NCI-H460 (cell line): ENCODE measurements at regions not wholly inside any gene's neighbourhood (a gene's known extent, or its start where the extent isn't known, plus 50 kb on each side); places are given as distances from the start of the nearest gene placed in this dataset.

Experiments used
- DNase-seq: peaks from one replicate; pipeline ENCODE4 v3.0.0-alpha.2; 2016; ENCODE audit warnings: low read depth; ENCODE audit errors: extremely low read depth

GRCh38 chr6:114523508-114523907 lies 180.7 kb upstream of the HS3ST5 start:
- no peak for DNase-seq

GRCh38 chr6:114521926-114522325 lies 179.1 kb upstream of the HS3ST5 start:
- no peak for DNase-seq

- no peak for DNase-seq
These were observed 178.2 kb upstream of the HS3ST5 start for GRCh38 chr6:114520976-114521375.

- DNase-seq = no peak
These were observed 171.3 kb upstream of the HS3ST5 start for GRCh38 chr6:114514170-114514569.

- DNase-seq = no peak
These were observed 128.6 kb upstream of the HS3ST5 start for GRCh38 chr6:114471450-114471849.

GRCh38 chr6:114467931-114468330 lies 125.1 kb upstream of the HS3ST5 start:
- DNase-seq = no peak

GRCh38 chr6:114465511-114465910 lies 122.7 kb upstream of the HS3ST5 start:
- DNase-seq = no peak

GRCh38 chr6:114453737-114454276 lies 111.0 kb upstream of the HS3ST5 start:
- DNase-seq = no peak

- no peak for DNase-seq
These were observed 110.1 kb upstream of the HS3ST5 start for GRCh38 chr6:114452785-114453401.

GRCh38 chr6:114450631-114451030 lies 107.8 kb upstream of the HS3ST5 start:
- DNase-seq = no peak

GRCh38 chr6:114449659-114450058 lies 106.8 kb upstream of the HS3ST5 start:
- no peak for DNase-seq

GRCh38 chr6:114446342-114446741 lies 103.5 kb upstream of the HS3ST5 start:
- DNase-seq = no peak

GRCh38 chr6:114445846-114446245 lies 103.0 kb upstream of the HS3ST5 start:
- DNase-seq = no peak

- no peak for DNase-seq
These were observed 96.6 kb upstream of the HS3ST5 start for GRCh38 chr6:114439411-114439810.

- no peak for DNase-seq
These were observed 94.4 kb upstream of the HS3ST5 start for GRCh38 chr6:114437235-114437634.

- DNase-seq = no peak
These were observed 93.9 kb upstream of the HS3ST5 start for GRCh38 chr6:114436691-114437090.

- DNase-seq = no peak
These were observed 93.2 kb upstream of the HS3ST5 start for GRCh38 chr6:114435985-114436384.

- DNase-seq = no peak
These were observed 89.6 kb upstream of the HS3ST5 start for GRCh38 chr6:114432400-114432799.

- no peak for DNase-seq
These were observed 88.8 kb upstream of the HS3ST5 start for GRCh38 chr6:114431641-114432040.

GRCh38 chr6:114430534-114431124 lies 87.8 kb upstream of the HS3ST5 start:
- no peak for DNase-seq

- DNase-seq = no peak
These were observed 85.5 kb upstream of the HS3ST5 start for GRCh38 chr6:114428341-114428740.

GRCh38 chr6:114421199-114421598 lies 78.4 kb upstream of the HS3ST5 start:
- DNase-seq = no peak

- DNase-seq = no peak
These were observed 76.4 kb upstream of the HS3ST5 start for GRCh38 chr6:114419175-114419574.
